ENCODE measurements at regions not wholly inside any gene's neighbourhood (a gene's known extent, or its start where the extent isn't known, plus 50 kb on each side); places are given as distances from the start of the nearest gene placed in this dataset.

DNA sequence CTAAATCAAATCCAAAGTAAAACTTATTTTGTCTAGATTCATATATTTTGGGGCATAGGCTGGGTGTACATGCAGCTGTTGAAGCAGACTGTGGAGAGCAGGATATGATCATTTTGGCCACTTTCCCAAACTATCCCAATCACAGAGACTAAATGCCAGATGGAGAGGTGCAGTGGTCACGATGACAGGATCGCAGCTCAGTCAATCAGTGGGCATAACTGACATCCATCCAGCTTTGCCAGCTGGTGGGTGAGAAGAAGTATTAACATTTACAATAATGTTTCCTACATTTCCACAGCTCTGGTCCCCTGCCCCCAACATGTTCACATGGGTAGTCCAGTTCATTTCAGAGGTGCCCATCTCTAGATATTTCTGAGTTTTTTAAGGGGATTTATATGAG is 255.5 kb upstream of the SESN3 start:
- DNase-seq (ENCODE audit: low read depth in 2 of 2) = no peak

DNA sequence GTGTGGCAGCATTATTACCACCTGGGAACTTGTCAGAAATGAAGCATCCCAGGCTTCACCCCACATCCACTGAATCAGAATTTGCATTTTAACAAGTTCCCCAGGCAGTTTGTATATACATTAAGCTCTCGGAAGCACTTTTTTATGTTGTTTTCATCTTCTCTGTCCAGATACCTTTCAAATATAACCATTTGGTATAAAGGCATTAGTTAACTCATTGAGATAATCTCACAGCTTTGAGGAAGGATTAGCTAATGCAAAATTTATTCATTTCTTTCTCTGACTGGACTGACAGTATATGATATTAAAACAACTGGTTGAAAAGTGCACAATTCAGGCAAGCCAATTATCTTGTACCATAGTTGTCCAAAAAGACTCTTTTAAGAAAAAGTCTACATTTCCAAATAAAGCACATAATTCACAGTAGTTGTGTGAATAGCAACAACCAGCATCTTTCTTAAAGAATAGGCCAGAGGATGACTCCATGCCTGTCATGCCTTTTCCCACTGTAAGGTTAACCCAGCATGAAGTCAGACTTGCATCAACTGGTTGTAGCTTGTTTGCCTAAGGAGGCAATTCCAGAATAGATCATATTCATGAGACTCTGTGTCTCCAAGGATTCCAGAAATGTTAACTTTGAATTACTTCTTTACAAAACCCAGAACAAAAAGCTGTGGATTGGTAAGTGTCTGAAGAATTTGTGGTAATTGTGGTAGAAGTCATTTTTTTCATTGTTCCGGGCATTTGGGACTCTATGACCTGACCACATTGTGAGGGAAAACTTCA is 254.3 kb upstream of the SESN3 start:
- DNase-seq (ENCODE audit: low read depth in 2 of 2) = no peak

DNA sequence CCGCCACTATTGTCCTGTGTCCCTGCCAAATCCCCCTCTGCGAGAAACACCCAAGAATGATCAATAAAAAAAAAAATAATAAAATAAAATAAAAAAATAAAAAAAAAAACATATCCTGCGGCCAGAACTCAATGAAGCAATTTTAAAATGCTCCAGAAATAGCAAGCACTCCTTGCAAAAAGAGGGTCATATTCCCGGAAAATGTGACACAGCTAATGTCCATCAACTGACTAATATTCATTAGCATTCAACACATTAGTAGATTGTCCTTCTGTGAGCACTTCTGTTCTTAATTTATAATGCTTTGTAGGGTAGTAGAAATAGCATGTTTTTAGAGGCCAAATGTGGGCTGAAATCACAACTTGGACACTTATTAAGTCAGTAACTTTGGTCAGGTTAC is 252.3 kb upstream of the SESN3 start:
- no peak for DNase-seq (ENCODE audit: low read depth in 2 of 2)

- DNase-seq (ENCODE audit: low read depth in 2 of 2) = no peak
Measured at GRCh38 chr11:95478003-95478402, 247.0 kb upstream of the SESN3 start.

GRCh38 chr11:95469258-95469657 is 238.3 kb upstream of the SESN3 start:
- DNase-seq (ENCODE audit: low read depth in 2 of 2) = no peak

GRCh38 chr11:95466416-95466815 is 235.4 kb upstream of the SESN3 start:
- no peak for DNase-seq (ENCODE audit: low read depth in 2 of 2)

GRCh38 chr11:95465887-95466286 is 234.9 kb upstream of the SESN3 start:
- no peak for DNase-seq (ENCODE audit: low read depth in 2 of 2)

- no peak for DNase-seq (ENCODE audit: low read depth in 2 of 2)
Measured at GRCh38 chr11:95461858-95462257, 230.9 kb upstream of the SESN3 start.

- DNase-seq (ENCODE audit: low read depth in 2 of 2) = no peak
Measured at GRCh38 chr11:95461348-95461747, 230.3 kb upstream of the SESN3 start.

- DNase-seq (ENCODE audit: low read depth in 2 of 2) = no peak
Measured at GRCh38 chr11:95459291-95460042, 228.5 kb upstream of the SESN3 start.

- DNase-seq (ENCODE audit: low read depth in 2 of 2) = no peak
Measured at GRCh38 chr11:95456714-95457491, 225.9 kb upstream of the SESN3 start.

DNA sequence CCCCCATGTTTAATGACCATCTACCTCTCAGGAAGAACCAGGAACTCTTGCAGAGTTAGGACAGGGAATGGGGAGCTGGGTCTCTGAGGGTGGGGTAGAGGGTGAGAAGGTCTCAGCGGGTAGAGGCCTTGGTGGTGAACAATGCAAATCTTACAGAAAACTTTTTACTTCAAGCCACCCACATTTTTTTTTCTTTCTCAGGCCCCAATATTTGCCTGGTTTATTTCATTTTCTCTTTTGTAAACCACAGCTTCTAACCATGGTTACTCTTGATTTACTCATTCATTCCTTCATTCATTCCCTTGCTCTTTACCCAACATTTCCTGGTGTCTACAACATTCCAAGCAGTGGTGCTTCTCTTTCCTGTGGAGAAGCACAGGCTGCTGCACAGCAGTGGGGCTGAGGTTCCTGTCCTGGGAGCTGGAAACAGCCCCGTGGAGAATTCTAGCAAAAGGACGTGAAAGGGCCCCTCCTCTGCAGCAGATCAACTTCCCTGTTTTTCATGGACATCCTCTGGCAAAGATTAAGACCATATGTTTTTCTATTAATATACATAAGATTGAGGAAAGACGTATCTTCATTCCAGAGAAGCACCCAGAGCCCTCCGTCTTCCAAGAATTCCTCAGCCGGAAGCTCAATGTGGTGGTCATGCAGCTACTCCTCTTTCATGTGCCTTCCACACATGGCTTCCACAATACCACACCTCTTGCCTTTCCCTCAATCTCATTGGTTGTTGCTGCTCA is 224.4 kb upstream of the SESN3 start:
- no peak for DNase-seq (ENCODE audit: low read depth in 2 of 2)

DNA sequence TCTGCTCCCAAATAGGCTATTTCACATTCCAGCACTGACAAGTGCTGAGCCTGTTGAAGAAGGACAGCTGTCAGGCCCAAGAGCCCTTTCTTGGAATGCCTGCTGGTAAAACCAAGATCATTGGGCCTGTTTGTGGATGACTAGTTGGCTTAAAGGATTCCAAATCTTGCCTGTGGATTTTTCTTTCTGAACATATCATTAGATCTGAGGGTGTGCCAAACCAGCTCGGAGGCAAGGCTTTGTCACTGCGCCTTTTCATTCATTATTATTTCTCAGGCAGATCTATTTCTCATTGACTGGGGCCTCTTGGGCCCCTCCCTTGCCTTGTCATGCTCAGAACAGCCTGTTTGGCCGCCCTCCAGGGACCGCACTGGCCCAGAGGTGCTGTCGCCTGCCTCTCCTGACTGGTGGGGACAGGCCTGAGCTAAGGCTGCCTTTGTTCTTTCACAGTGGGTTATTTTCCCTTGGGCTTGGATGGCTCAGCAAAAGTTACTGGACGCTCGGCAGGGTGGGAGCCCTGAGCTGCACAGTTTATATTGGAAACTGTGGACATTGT is 222.7 kb upstream of the SESN3 start:
- no peak for DNase-seq (ENCODE audit: low read depth in 2 of 2)

- DNase-seq (ENCODE audit: low read depth in 2 of 2) = no peak
Measured at GRCh38 chr11:95451682-95452081, 220.7 kb upstream of the SESN3 start.

GRCh38 chr11:95451261-95451660 is 220.3 kb upstream of the SESN3 start:
- peak in 1 of 2 donors; percentile 11 for DNase-seq (ENCODE audit: low read depth in 2 of 2)

- no peak for DNase-seq (ENCODE audit: low read depth in 2 of 2)
Measured at GRCh38 chr11:95450547-95451123, 219.6 kb upstream of the SESN3 start.

- no peak for DNase-seq (ENCODE audit: low read depth in 2 of 2)
Measured at GRCh38 chr11:95445746-95446333, 214.8 kb upstream of the SESN3 start.

GRCh38 chr11:95444309-95445241 is 213.6 kb upstream of the SESN3 start:
- no peak for DNase-seq (ENCODE audit: low read depth in 2 of 2)

DNA sequence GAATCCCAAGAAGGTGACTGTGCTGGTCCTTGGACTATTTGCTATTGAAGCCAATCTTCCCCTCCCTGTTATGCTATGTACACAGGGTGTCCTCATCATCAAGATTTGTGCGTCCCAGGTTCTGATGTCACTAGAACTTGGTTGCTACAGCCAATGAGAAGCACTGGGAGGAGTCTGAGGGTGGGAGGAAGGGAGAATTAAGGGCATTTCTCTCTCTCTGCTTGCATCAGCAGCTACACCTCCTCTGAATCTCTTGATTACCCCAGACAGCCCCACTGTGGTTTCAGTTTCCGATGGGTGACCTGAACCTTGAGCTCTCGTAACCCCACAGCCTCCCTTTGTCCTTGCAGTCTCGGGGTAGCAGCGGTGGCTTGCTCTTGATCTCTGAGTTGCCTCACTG is 212.4 kb upstream of the SESN3 start:
- no peak for DNase-seq (ENCODE audit: low read depth in 2 of 2)
